ENCODE measurements at regions not wholly inside any gene's neighbourhood (a gene's known extent, or its start where the extent isn't known, plus 50 kb on each side); places are given as distances from the start of the nearest gene placed in this dataset.
A peak's percentile ranks its signal among the peaks of the same experiment; 100 is the strongest.

DNA sequence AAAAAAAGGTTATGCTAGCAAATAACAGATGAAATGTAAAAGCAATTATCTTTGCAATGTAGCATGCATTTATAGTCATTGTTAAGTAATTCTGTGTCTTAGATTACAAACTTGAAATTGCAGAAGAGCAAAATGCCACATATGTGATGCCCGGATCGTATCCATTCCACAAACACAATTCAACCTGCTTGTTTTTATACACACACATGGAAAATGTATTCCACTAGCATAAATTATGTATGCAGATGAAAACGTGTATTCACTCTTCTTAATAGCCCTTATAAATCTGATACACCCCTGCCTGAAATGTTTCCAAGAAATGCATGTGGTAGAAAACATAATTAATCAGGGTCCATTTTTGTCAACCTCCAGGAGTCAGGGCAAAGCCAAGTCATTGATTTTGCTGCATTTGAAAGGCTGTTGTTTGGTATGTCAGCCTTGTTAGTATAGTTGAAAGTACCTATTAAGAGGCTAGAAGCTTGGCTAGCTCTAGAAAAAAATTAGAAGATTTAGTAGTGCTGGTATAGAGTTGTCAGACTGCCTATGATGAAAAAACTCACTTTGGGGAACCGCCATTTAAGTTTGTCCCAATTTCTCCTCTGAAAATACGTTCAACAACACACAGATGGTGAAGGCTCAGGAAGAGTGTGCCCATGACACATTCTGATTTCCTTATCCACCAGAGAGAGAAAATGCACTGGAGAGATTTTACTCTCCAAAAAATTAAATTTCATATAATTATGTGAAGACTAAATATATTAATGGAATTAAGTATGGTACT is 69.2 kb upstream of the TMC3 start:
- intact Hi-C loops (cut with DNase I), result no loop called here
- Histone ChIP-seq H3K9me3 (peaks cover 0 to 29% (median 7%) of the 10 kb centered on the region in 11 donors), H3K4me1 (no peaks in the 10 kb centered on the region), H3K4me3 (no peak overlapping the region), H3K36me3 (no peaks in the 10 kb centered on the region), H3K27ac (no peak overlapping the region), H3K27me3 (no peaks in the 10 kb centered on the region)
- ATAC-seq, result no peak
- no peak for DNase-seq
- TF ChIP-seq, protein P1, sequence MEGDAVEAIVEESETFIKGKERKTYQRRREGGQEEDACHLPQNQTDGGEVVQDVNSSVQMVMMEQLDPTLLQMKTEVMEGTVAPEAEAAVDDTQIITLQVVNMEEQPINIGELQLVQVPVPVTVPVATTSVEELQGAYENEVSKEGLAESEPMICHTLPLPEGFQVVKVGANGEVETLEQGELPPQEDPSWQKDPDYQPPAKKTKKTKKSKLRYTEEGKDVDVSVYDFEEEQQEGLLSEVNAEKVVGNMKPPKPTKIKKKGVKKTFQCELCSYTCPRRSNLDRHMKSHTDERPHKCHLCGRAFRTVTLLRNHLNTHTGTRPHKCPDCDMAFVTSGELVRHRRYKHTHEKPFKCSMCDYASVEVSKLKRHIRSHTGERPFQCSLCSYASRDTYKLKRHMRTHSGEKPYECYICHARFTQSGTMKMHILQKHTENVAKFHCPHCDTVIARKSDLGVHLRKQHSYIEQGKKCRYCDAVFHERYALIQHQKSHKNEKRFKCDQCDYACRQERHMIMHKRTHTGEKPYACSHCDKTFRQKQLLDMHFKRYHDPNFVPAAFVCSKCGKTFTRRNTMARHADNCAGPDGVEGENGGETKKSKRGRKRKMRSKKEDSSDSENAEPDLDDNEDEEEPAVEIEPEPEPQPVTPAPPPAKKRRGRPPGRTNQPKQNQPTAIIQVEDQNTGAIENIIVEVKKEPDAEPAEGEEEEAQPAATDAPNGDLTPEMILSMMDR (IDR thresholded peaks at IDR 0.05), result no peak
- 81 to 83% methylated on average over 5 of the region's 5 CpGs for WGBS, 2 donors

- no peaks in the 10 kb centered on the region for H3K27me3 ChIP-seq
- no peak for DNase-seq
- intact Hi-C loops (cut with DNase I), result no loop called here
- H3K4me3 ChIP-seq, result no peak overlapping the region
- WGBS, 2 donors, result 49 to 52% methylated on average over 1 of the region's 1 CpG
- H3K27ac ChIP-seq, result no peak overlapping the region
- H3K4me1 ChIP-seq, result no peaks in the 10 kb centered on the region
- H3K9me3 ChIP-seq, result peaks cover 0 to 29% (median 7%) of the 10 kb centered on the region in 11 donors
- ATAC-seq, result peak in 2 of 8 donors; percentile 50 to 79
- H3K36me3 ChIP-seq, result no peaks in the 10 kb centered on the region
- TF ChIP-seq, protein P1 (IDR thresholded peaks at IDR 0.05), result no peak
Measured at GRCh38 chr15:81442454-81442853, 68.4 kb upstream of the TMC3 start.

DNA sequence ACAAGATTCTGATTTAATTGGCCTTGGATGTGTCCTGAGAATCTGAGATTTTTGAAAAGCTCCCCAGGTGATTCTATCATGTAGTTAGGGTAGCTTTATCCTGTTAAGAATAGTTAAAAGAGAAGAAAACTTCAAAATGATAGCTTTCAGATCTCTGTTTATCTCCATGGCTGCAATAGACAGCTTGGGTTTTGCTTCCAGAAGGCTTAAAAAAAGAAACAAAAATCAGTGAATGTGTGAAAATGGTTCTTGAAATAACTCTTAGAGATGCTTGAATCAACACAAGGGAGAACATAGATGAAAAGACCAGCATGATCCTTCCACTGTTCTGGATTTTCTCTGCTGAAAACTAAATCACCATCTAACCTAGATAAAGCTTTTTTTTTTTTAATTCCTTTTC is 60.8 kb upstream of the TMC3 start:
- Histone ChIP-seq H3K27me3 (no peaks in the 10 kb centered on the region), H3K36me3 (no peaks in the 10 kb centered on the region), H3K9me3 (peaks cover 0 to 16% (median 6%) of the 10 kb centered on the region in 11 donors), H3K4me3 (no peak overlapping the region), H3K27ac (no peak overlapping the region), H3K4me1 (peaks cover 0 to 10% (median 0%) of the 10 kb centered on the region in 9 donors)
- TF ChIP-seq, protein P1 (IDR thresholded peaks at IDR 0.05), result no peak
- no peak for ATAC-seq
- intact Hi-C loops (cut with DNase I), result no loop called here
- DNase-seq, result no peak

GRCh38 chr15:81433462-81433861 is 59.4 kb upstream of the TMC3 start:
- WGBS, 2 donors, result 73 to 85% methylated on average over 3 of the region's 3 CpGs
- Histone ChIP-seq H3K27me3 (no peaks in the 10 kb centered on the region), H3K4me3 (no peak overlapping the region), H3K9me3 (peaks cover 0 to 16% (median 6%) of the 10 kb centered on the region in 11 donors), H3K27ac (no peak overlapping the region), H3K36me3 (no peaks in the 10 kb centered on the region), H3K4me1 (peaks cover 0 to 10% (median 0%) of the 10 kb centered on the region in 9 donors)
- DNase-seq (no peak), ATAC-seq (no peak)
- intact Hi-C loops (cut with DNase I), result no loop called here
- TF ChIP-seq, protein P1 (IDR thresholded peaks at IDR 0.05), result no peak
